ENCODE measurements at regions not wholly inside any gene's neighbourhood (a gene's known extent, or its start where the extent isn't known, plus 50 kb on each side); places are given as distances from the start of the nearest gene placed in this dataset.

DNA sequence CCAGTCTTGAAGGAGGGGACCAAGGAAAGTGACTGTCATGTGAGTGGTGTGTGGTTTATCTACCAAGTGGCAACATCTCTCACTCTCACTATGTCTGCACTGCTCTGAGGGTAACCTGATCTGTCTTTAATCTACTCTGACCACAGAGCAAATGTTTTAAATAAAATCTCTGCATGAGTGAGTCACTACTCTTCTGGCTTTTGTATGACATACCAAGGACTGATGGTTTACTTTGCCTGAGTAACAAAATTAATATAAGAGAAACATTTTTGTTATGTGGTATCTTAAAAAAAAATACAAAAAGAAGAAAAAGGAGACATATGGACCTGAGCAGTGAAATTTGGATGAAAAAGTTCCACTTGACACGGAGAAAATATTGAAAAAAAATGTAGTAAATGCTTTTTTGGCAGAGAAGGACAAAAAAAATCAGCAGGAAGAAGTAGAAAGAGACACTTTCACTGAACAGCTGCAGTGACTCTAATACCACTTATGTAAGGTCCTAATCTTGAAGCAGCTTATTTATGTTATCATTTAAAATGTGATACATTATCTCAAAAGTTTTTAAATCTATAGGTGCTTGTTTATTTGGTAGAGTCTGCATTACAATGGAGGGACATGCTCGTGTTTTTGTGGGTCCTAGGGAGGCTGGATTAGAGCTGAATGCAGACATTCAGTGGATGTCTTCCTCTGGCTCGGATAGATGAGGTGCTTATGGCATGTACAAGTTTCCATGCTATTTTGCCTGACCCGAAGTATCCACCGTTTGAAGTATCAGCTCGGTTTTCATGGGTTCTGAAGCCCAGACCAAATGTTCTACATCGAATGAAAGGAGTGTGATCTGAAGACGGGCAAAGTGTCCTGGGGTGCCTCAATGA is 240.7 kb downstream of the MAP2K6 start (continued):
- no peak for TF ChIP-seq FOXA1 (IDR thresholded peaks at IDR 0.05)
- TF ChIP-seq FOXA1 (CRISPR knock-in tag; IDR thresholded peaks at IDR 0.05): no peak
- no peak for TF ChIP-seq MAF1 (CRISPR knock-in tag; IDR thresholded peaks at IDR 0.05; ENCODE audit: borderline replicate concordance)
- no peak for TF ChIP-seq ATAD3A (CRISPR knock-in tag; IDR thresholded peaks at IDR 0.05)
- TF ChIP-seq HCFC1 (IDR thresholded peaks at IDR 0.05; ENCODE audit: low read depth, low read length): no peak

DNA sequence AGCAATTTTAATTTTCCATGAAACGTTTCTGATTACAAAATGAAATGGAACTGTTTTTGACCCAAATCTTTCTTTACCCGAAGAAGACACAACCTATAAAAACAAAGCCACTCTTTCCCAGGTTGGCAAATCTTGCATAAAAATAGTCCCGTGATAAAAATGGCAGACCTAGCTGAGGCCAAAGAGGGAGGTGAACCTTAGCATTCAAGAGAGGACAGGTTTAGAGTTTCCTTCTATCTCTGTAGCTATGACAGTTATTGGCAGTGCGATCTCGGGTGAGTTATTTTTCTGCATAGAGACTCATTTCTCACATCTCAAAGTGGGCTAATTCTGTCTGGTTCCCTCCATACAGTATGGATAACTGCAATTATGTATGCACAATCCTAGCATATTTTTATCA is 241.4 kb downstream of the MAP2K6 start:
- no peaks in the 10 kb centered on the region for H3K27me3 ChIP-seq (ENCODE audit: control insufficient read depth in 1 of 2, insufficient read depth in 2 of 2, low read length in 2 of 2)
- H3K9me3 ChIP-seq (ENCODE audit: low read length): peaks cover 40% of the 10 kb centered on the region
- H3K79me2 ChIP-seq (ENCODE audit: insufficient read depth, low read length): no peaks in the 10 kb centered on the region
- H3K4me2 ChIP-seq (ENCODE audit: low read depth, low read length): no peak overlapping the region
- no peak overlapping the region for H3K27ac ChIP-seq (ENCODE audit: extremely low read length, insufficient read depth, low read length)
- H4K20me1 ChIP-seq (ENCODE audit: insufficient read depth, low read length): no peaks in the 10 kb centered on the region
- POLR2A ChIA-PET: no interaction called here
- no peak for ATAC-seq
- no peak for TF ChIP-seq ZNF484 (CRISPR knock-in tag; IDR thresholded peaks at IDR 0.05; ENCODE audit: borderline replicate concordance, low read depth)
- TF ChIP-seq, protein P1, sequence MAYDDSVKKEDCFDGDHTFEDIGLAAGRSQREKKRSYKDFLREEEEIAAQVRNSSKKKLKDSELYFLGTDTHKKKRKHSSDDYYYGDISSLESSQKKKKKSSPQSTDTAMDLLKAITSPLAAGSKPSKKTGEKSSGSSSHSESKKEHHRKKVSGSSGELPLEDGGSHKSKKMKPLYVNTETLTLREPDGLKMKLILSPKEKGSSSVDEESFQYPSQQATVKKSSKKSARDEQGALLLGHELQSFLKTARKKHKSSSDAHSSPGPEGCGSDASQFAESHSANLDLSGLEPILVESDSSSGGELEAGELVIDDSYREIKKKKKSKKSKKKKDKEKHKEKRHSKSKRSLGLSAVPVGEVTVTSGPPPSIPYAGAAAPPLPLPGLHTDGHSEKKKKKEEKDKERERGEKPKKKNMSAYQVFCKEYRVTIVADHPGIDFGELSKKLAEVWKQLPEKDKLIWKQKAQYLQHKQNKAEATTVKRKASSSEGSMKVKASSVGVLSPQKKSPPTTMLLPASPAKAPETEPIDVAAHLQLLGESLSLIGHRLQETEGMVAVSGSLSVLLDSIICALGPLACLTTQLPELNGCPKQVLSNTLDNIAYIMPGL (CRISPR knock-in tag; IDR thresholded peaks at IDR 0.05; ENCODE audit: borderline replicate concordance in 1 of 2, low read depth in 1 of 2): no peak
- no peak for TF ChIP-seq HOXA3 (CRISPR knock-in tag; IDR thresholded peaks at IDR 0.05)
- no peak for TF ChIP-seq ZNF260 (CRISPR knock-in tag; IDR thresholded peaks at IDR 0.05; ENCODE audit: borderline replicate concordance, low read depth)
- no peak for TF ChIP-seq CEBPG (CRISPR knock-in tag; IDR thresholded peaks at IDR 0.05)
- no peak for TF ChIP-seq ZNF549 (CRISPR knock-in tag; IDR thresholded peaks at IDR 0.05)
- TF ChIP-seq XRCC5 (optimal IDR thresholded peaks at IDR 0.05; ENCODE audit: low read length): no peak
- TF ChIP-seq, protein P2, sequence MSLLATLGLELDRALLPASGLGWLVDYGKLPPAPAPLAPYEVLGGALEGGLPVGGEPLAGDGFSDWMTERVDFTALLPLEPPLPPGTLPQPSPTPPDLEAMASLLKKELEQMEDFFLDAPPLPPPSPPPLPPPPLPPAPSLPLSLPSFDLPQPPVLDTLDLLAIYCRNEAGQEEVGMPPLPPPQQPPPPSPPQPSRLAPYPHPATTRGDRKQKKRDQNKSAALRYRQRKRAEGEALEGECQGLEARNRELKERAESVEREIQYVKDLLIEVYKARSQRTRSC (CRISPR knock-in tag; IDR thresholded peaks at IDR 0.05; ENCODE audit: low read depth): no peak
- TF ChIP-seq, protein P3, sequence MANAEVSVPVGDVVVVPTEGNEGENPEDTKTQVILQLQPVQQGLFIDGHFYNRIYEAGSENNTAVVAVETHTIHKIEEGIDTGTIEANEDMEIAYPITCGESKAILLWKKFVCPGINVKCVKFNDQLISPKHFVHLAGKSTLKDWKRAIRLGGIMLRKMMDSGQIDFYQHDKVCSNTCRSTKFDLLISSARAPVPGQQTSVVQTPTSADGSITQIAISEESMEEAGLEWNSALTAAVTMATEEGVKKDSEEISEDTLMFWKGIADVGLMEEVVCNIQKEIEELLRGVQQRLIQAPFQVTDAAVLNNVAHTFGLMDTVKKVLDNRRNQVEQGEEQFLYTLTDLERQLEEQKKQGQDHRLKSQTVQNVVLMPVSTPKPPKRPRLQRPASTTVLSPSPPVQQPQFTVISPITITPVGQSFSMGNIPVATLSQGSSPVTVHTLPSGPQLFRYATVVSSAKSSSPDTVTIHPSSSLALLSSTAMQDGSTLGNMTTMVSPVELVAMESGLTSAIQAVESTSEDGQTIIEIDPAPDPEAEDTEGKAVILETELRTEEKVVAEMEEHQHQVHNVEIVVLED (CRISPR knock-in tag; IDR thresholded peaks at IDR 0.05; ENCODE audit: borderline replicate concordance): no peak
- no peak for TF ChIP-seq KLF11 (CRISPR knock-in tag; IDR thresholded peaks at IDR 0.05)
- no peak for TF ChIP-seq ZNF878 (CRISPR knock-in tag; IDR thresholded peaks at IDR 0.05)
- DNase-seq (ENCODE audit: low spot score): no peak
- H3K4me1 ChIP-seq (ENCODE audit: insufficient read depth, low read length): no peaks in the 10 kb centered on the region
- no peak overlapping the region for H3K9ac ChIP-seq (ENCODE audit: insufficient read depth, low read depth, low read length)
- in situ Hi-C loops (cut with HindIII; ENCODE audit: extremely low pct_ligation_motif_present, low pct_unique_long_range_greater_than_20kb): no loop called here
- no peaks in the 10 kb centered on the region; a peak in 1 of 5 replicates for H3K36me3 ChIP-seq (replicated peaks in 1 of 2; ENCODE audit: control insufficient read depth in 1 of 2, insufficient read depth in 2 of 2, low read length in 2 of 2)
- 34% methylated on average over 5 of the region's 5 CpGs for WGBS (ENCODE audit: low lambda C conversion rate)
- no peak overlapping the region for H3K4me3 ChIP-seq (replicated peaks in 1 of 3; ENCODE audit: insufficient read depth in 1 of 3, low read depth in 2 of 3, low read length in 3 of 3)
- no peak overlapping the region for H2AFZ ChIP-seq (ENCODE audit: low read length)
- intact Hi-C loops (cut with micrococcal nuclease; ENCODE audit: unreplicated experiment): no loop called here
- no peak for FAIRE-seq
- CTCF ChIA-PET (ENCODE audit: low intra/inter-chr PET ratio, low total read pairs): no interaction called here
- no TSS peak for BruUV-seq (replicated peaks)

All from HepG2 (cell line).